ENCODE measurements at regions not wholly inside any gene's neighbourhood (a gene's known extent, or its start where the extent isn't known, plus 50 kb on each side); places are given as distances from the start of the nearest gene placed in this dataset.
A peak's percentile ranks its signal among the peaks of the same experiment; 100 is the strongest.

DNA sequence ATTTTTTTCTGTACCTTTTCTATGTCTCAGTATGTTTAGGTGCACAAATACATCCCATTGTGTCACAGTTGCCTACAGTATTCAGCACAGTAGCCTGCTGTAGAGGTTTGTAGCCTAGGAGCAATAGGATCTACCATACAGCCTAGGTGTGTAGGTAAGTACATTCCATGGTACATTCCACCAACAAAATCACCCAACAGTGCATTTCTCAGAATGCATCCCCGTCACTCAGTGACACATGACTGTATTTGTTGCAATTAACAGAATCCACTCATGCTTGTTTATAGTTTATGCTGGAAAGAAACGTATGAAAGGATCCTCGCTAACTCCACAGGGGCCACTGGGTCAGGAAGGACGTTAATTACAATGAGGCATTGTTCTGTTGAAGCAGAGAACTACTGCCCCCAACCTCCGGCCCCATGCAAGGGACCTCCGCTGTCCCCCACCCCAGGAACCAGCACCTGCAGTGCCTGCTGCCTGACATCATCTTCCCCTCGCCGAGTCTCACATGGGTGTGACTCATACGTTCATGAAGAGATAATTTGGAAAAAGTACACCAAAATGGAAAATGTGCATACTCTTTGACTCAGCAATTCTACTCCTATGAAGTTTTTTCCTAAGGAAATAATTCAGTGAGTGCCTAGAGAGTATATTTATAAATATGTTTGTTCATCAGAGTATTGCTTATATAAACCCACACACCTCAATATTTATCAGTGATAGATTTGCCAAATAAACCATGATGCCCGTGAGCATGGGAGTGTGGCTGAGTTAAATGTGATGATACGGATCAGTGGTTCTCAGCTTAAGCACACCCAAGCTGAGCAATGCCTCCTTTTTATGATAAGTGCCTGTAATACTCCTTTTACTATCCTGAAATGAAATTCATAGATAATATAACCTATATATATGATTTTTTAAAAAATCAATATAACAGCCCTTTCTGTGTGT lies 156.4 kb upstream of the ECI2 start (continued):
- TF ChIP-seq COPS2 (conservative IDR thresholded peaks at IDR 0.05): no peak
- TF ChIP-seq PHTF2 (CRISPR knock-in tag; IDR thresholded peaks at IDR 0.05): no peak
- TF ChIP-seq SP1 (CRISPR knock-in tag; IDR thresholded peaks at IDR 0.05): no peak
- 0 out of 2 replicates have a peak, but pooled peaks have one; percentile 26 for TF ChIP-seq ELF4 (CRISPR knock-in tag; IDR thresholded peaks at IDR 0.05)
- TF ChIP-seq ZC3H4 (CRISPR knock-in tag; IDR thresholded peaks at IDR 0.05; ENCODE audit: borderline replicate concordance): no peak
- TF ChIP-seq ZNF717 (CRISPR knock-in tag; IDR thresholded peaks at IDR 0.05): no peak
- no peak for TF ChIP-seq BRF1 (IDR thresholded peaks at IDR 0.05; ENCODE audit: borderline replicate concordance, extremely low read depth, insufficient read length)
- TF ChIP-seq CHD4 (IDR thresholded peaks at IDR 0.05; ENCODE audit: insufficient read depth, insufficient replicate concordance, low read depth, low read length, poor library complexity, severe bottlenecking): no peak
- TF ChIP-seq SMAD3 (CRISPR knock-in tag; conservative IDR thresholded peaks at IDR 0.05): no peak
- no peak for TF ChIP-seq RFX1 (IDR thresholded peaks at IDR 0.05)
- no peak for TF ChIP-seq CREB1 (IDR thresholded peaks at IDR 0.05)
- 0 out of 2 replicates have a peak, but pooled peaks have one; percentile 28 for TF ChIP-seq CREB1 (CRISPR knock-in tag; IDR thresholded peaks at IDR 0.05)
- no peak for TF ChIP-seq ADNP (tag; IDR thresholded peaks at IDR 0.05)
- no peak for TF ChIP-seq FOXJ3 (CRISPR knock-in tag; IDR thresholded peaks at IDR 0.05)
- TF ChIP-seq ELF2 (CRISPR knock-in tag; IDR thresholded peaks at IDR 0.05): no peak
- TF ChIP-seq RBM22 (IDR thresholded peaks at IDR 0.05; ENCODE audit: low read depth, low read length, poor library complexity, severe bottlenecking): no peak
- TF ChIP-seq ZMIZ1 (IDR thresholded peaks at IDR 0.05; ENCODE audit: low read depth in 2 of 2, low read length in 2 of 2): no peak
- no peak for TF ChIP-seq ZNF165 (CRISPR knock-in tag; IDR thresholded peaks at IDR 0.05; ENCODE audit: borderline replicate concordance)
- TF ChIP-seq RNF219 (CRISPR knock-in tag; IDR thresholded peaks at IDR 0.05): no peak
- no peak for TF ChIP-seq ZNF830 (CRISPR knock-in tag; IDR thresholded peaks at IDR 0.05)
- no peak for TF ChIP-seq FOXM1 (IDR thresholded peaks at IDR 0.05; ENCODE audit: low read depth)
- TF ChIP-seq FOXM1 (CRISPR knock-in tag; IDR thresholded peaks at IDR 0.05; ENCODE audit: low read depth): no peak
- TF ChIP-seq ZNF589 (CRISPR knock-in tag; IDR thresholded peaks at IDR 0.05; ENCODE audit: low read depth): peak; percentile 45; the same call in 1 of the 2 replicates
- no peak for TF ChIP-seq SMAD2 (IDR thresholded peaks at IDR 0.05; ENCODE audit: low read depth, low read length)

Measured in K562 (cell line).